OCI-LY1 (cell line): ENCODE measurements at regions not wholly inside any gene's neighbourhood (a gene's known extent, or its start where the extent isn't known, plus 50 kb on each side); places are given as distances from the start of the nearest gene placed in this dataset.

Experiments
- EZH2 ChIP-seq: fragments of 200-600 bp; sonication (generic), shearing (Covaris generic); IDR thresholded peaks from 2 replicates; pipeline ENCODE4 v1.8.0; 2017; ENCODE audit warnings: borderline replicate concordance, mixed run types, mild to moderate bottlenecking, antibody characterized with exemption, low read length, moderate library complexity, mixed read lengths
- TF ChIP-seq, protein P1 (sequence below): fragments of 200-600 bp; sonication (generic), shearing (Covaris generic); IDR thresholded peaks from 2 replicates; pipeline ENCODE4 v1.5.1; 2017; ENCODE audit warnings: mild to moderate bottlenecking, antibody characterized with exemption, low read length, moderate library complexity, mixed read lengths

DNA sequence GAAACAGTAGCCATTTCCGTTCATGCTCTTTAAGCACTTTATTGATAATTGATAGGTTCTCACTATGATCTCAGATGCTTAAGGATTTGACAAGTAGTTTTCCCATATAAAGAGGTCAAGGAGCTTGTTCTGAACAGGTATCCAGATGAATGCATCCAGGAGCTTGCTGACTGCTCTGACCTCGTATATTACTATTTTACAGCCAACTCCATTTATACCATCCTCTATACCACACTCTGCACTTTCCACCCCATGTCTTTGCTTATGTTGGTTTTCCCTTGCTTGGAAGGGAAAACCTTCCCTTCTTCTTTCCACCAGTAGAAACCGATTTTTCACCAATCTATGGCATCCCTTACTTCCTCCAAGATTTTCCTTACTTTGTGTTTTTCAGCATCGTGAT is 107.2 kb downstream of the LHX9 start:
- TF ChIP-seq, protein P1, sequence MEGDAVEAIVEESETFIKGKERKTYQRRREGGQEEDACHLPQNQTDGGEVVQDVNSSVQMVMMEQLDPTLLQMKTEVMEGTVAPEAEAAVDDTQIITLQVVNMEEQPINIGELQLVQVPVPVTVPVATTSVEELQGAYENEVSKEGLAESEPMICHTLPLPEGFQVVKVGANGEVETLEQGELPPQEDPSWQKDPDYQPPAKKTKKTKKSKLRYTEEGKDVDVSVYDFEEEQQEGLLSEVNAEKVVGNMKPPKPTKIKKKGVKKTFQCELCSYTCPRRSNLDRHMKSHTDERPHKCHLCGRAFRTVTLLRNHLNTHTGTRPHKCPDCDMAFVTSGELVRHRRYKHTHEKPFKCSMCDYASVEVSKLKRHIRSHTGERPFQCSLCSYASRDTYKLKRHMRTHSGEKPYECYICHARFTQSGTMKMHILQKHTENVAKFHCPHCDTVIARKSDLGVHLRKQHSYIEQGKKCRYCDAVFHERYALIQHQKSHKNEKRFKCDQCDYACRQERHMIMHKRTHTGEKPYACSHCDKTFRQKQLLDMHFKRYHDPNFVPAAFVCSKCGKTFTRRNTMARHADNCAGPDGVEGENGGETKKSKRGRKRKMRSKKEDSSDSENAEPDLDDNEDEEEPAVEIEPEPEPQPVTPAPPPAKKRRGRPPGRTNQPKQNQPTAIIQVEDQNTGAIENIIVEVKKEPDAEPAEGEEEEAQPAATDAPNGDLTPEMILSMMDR: no peak
- no peak for TF ChIP-seq EZH2
